IMR-90 (cell line): ENCODE measurements at regions not wholly inside any gene's neighbourhood (a gene's known extent, or its start where the extent isn't known, plus 50 kb on each side); places are given as distances from the start of the nearest gene placed in this dataset.

Source experiments
- CEBPB ChIP-seq: IDR thresholded peaks from 2 replicates; pipeline ENCODE4 v1.6.1; 2012; ENCODE audit warnings: low read depth, low read length, improper control_type of control experiment
- CTCF ChIP-seq: conservative IDR thresholded peaks from 2 replicates; pipeline ENCODE4 v1.5.1; 2012; ENCODE audit warnings: mild to moderate bottlenecking, low read depth, low read length, improper control_type of control experiment
- MAFK ChIP-seq: IDR thresholded peaks from 2 replicates; pipeline ENCODE4 v1.6.1; 2012; ENCODE audit warnings: low read depth, low read length, improper control_type of control experiment
- NFE2L2 ChIP-seq: fragments of 150-350 bp; IDR thresholded peaks from 2 replicates; pipeline ENCODE4 v1.6.1; 2016; ENCODE audit warnings: low read depth, mild to moderate bottlenecking, low read length
- POLR2A ChIP-seq: IDR thresholded peaks from 2 replicates; pipeline ENCODE4 v1.6.1; 2012; ENCODE audit warnings: mild to moderate bottlenecking, low read depth, low read length
- RAD21 ChIP-seq: IDR thresholded peaks from 2 replicates; pipeline ENCODE4 v1.6.1; 2012; ENCODE audit warnings: low read length, improper control_type of control experiment
- RFX5 ChIP-seq: IDR thresholded peaks from 2 replicates; pipeline ENCODE4 v1.8.0; 2012; ENCODE audit warnings: low read depth, mild to moderate bottlenecking, low read length, moderate library complexity
- TF ChIP-seq, protein P1 (sequence below): fragments of 150-350 bp; IDR thresholded peaks from 2 replicates; pipeline ENCODE4 v1.6.1; 2016; ENCODE audit warnings: low read depth, mild to moderate bottlenecking, low read length, moderate library complexity, borderline replicate concordance

DNA sequence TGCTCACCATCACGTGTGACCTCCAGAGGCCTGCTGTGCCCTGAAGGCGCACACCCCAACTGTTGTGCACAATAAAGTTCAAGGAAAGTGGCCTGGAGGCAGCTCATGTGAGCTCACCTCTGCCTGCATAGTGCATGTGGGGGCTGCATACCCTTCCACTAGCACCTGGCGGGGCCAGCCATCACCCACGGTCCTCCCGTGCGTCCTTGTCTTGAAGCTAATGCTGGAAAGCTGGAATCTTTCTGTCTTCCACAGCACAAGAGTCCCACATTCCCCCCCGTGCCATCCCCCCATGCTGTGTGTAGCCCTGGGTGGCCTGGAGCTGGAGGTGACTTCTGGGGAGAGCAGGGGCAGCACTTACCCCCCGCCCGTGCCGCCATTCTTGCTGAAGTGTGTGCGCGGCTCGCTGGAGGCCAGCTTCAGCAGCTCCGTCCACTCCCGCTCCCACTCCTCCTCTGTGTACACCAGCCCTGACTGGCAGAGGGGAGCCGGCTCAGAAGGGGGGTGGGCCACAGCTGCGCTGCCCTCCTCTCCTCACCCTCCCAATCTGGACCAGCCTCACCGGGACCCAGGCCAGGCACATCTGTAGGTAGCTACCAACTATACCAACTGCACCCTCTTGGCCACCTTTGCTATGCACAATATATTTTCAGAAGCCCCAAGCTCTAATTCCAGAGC lies 199.5 kb downstream of the KLF13 start:
- no peak for TF ChIP-seq RFX5
- TF ChIP-seq NFE2L2 = no peak
- no peak for TF ChIP-seq CTCF
- no peak for TF ChIP-seq MAFK
- TF ChIP-seq POLR2A = no peak
- no peak for TF ChIP-seq CEBPB
- TF ChIP-seq RAD21 = no peak
- TF ChIP-seq, protein P1, sequence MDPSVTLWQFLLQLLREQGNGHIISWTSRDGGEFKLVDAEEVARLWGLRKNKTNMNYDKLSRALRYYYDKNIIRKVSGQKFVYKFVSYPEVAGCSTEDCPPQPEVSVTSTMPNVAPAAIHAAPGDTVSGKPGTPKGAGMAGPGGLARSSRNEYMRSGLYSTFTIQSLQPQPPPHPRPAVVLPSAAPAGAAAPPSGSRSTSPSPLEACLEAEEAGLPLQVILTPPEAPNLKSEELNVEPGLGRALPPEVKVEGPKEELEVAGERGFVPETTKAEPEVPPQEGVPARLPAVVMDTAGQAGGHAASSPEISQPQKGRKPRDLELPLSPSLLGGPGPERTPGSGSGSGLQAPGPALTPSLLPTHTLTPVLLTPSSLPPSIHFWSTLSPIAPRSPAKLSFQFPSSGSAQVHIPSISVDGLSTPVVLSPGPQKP = no peak
